T-helper 2 cell (primary cell): ENCODE measurements at regions not wholly inside any gene's neighbourhood (a gene's known extent, or its start where the extent isn't known, plus 50 kb on each side); places are given as distances from the start of the nearest gene placed in this dataset.
A peak's percentile ranks its signal among the peaks of the same experiment; 100 is the strongest.

Experiments used
- DNase-seq, 5 experiments: peaks; one replicate each; pipeline versions ENCODE4 v3.0.0 to v3.0.0-alpha.2; 2012 to 2022

DNA sequence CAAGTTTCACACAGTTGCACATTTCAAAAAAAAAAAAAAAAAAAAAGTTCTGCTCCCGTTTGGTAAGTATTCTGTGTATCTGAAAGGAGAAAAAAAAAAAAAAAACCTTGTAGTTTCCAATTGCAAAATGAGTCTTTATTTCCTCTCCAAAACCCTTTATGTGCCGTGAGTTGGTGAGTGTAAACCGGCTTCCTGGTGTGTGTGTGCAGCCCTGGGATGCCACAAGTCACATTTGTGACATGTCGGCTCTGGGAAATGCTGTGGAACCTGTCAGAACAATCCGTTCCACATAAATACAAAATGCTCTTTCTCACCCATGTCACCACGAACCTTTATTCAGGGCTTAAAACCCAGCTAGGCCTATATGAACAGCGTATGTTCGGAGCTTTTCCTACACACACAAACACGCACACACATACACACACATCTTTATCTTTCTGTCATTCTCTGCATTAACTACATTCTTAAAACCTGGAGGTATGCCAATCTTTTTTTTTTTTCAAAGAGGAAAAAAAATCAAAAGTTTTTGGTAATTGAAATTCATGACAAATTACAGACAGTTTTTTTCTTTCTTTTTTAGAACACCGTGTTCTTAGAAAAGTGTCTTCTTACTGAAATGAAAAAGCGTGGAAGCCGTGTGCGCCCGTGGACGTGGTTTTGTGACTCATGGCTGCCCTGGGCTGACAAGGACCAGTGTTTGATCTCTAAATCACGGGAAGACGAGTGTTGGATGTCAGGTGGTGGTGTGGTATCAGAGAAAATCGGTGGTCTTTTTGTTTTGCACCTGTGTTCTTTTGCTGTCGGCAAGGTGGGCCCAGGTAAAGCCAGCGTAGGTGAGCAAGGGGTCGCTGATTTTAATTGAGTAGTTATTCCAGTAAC, 612.0 kb downstream of the VRK1 start:
- peak in 2 of 5 experiments; percentile 29 to 95 for DNase-seq

DNA sequence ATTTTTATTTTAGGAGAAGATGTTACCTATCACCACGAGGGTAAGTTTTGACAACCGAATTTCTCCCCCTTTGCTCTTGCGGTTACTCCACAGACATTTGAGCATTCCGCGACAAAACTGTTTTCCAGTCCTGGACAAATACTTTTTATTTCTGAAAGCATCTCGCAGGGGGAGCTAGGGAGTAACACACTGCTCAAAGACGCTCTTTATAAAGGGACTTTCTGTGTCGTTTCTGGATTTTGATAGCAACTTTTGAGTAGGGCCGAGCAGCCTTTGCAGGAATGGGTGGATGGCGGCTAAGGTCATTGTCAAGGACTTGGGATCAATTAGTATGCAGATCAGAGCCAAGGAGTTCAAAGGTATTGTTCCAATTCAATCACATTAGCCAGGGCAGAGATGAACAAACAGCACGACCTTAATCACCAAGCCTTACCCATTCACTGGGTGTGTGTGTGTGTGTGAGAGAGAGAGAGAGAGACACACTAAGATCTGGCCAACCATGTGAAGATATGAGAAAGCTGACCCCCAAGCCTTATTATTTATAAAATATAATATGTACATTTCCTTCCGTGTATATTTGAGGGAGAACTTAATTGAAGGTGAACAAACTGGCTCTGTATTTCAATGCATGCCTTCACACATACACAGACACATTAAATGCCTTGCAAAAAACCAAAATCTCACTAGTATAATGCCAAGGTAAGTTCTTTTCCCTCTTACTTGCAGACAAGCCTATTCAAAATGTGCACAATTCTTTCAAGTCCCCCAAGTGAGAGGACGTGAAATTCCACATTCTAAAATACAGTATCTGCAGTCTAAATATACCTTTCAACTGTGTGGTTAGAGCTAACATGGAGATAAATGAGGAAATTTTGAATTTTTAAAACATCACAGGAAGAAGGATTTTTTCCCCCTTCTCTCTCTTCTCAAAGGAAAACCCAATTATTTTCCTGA, 613.8 kb downstream of the VRK1 start:
- DNase-seq = peak in 1 of 5 experiments; percentile 72

DNA sequence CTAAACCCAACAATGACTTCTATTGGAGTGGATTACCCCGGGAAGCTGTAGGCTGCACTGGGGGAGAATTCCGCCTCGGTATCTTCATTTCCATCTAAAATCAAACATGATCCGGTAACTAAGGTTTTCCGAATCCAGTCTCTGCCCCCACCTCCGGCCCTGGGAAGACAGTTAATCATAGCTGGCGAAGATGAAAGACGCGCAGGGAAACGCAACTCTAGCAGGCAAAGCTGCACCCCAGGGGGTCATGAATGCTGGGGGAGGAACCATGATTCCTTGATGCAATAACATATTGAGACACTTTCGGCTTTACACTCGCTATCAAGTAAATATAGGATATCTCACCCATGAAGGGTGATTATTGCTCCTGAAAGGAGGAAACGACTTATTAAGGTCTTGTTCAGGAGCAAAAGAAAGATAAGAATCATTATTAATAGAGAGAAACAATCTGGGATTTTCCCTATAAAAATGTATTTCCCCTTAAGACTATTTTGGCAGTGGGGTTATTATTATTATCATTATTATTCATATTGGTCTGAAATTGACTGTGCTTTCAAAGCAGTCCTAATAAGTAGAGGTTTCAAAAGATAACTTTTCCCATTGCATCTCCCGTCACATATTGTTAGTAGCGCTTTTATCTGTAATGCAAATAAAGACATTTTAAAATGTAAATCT, 614.9 kb downstream of the VRK1 start:
- DNase-seq = peak in 1 of 5 experiments; percentile 55

DNA sequence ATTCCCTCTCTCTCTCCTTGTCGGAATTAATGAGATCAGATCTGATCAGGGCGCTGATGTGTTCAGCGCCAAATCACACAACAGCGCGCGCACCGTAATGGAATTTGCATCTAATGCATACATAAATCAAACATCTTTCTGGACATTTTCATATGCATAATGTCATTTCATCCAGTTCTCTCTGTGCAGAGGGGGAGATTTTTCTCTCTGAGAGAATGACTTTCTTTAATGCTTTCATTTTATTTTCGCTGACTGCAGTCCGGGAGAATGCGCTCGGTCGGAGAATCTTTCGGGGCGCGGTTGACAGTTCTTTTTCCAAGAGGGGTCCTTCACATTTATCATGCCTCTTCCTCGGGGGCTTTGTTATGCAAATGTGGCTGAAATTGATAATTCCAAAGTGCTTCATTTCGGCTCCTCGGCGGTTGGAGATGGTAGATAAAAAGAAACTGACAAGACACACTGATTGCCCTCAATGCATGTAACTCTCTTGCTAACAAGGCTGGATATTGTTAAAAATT, 615.9 kb downstream of the VRK1 start:
- peak in 1 of 5 experiments; percentile 66 for DNase-seq

DNA sequence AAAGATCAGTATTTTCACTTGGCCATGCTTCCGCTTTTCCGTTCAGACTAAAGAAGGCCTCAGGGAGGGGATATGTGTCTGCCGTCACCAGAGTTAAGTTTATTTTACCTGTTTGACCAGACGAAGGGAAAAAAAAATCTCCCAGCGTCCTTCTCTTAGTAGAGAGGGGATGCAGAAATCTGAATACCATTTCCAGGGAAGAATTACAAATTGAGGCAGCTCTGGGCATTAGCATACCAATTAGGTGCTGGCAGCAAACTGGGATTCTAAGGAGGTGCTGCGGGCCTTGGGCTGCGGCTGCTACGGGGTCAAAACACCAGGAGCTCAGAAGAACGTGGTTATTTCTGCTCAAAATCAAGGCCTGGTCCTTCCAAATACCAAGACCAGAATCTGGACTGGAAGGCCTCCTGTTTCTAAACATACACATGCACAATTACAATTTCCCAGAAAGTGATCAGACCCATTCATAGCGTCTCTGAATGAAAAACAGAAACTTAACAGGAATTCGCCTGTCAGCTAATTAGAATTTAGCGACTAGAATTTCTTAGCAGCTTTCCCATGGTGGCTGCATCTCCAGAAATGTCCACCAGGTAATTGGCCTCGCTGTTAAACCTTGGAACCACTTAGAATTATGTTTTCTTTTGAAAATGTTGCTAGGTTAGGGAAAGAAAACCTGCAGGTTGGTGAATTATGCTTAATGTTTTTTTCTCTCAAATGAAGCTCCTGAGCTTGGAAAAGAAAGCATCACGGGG, 617.0 kb downstream of the VRK1 start:
- DNase-seq = peak in 1 of 5 experiments; percentile 60

DNA sequence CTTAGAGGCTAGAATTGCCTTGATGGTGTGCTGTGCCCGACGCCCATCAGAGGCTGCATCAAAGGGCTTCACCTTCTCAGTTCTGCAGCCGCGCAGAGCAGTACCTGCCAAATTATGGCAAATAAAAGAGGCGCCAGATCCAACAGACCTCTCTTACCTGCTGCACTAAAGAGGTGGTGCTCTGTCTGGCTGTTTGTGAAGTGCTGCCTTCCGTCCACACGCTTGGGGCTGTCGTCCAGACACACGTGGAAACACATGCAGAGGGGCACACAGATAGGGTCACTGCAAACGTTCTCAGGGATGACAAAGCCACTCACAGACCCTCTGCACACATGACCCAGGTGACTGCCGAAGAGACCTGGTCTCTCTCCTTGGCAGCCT, 617.5 kb downstream of the VRK1 start:
- peak in 1 of 5 experiments; percentile 55 for DNase-seq

DNA sequence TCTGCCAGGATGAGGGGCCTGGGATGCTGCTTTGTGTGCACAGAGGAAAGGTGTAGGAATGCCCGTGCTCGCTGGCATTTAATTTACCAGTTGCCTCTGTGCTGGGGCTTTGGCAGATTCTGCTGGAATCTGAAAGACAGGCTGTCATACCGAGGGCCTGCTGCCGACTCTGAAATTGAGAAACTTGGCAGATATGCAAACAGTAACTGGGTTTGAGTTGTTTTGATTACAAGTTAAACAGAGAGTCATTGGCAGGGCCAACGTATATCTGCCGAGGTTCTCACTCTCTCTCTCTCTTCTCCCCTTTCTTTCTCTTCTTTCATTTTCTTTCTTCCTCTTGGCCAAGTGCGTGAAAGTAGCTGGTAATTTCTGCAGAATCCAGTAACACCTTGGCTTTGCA, 618.7 kb downstream of the VRK1 start:
- peak in 1 of 5 experiments; percentile 75 for DNase-seq

DNA sequence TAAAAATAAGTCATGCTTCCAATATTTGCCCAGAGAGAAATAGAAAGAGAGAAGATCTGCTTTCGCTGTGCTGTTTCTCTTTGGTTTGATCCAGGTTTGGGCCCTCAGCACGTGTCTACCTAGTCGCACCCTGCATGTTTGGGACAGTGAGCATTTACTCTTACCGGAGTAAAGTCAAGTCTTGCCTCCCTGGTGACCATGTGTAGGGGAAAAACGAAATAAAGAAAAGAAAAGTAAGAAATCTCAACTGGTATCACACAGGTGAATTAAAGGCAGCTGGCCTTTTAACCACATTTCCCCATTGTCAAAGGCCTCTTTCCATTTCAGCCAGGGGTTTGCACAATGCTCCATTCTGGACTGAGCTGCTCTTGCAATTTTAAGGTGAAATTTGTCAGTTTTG, 619.4 kb downstream of the VRK1 start:
- DNase-seq = no peak

DNA sequence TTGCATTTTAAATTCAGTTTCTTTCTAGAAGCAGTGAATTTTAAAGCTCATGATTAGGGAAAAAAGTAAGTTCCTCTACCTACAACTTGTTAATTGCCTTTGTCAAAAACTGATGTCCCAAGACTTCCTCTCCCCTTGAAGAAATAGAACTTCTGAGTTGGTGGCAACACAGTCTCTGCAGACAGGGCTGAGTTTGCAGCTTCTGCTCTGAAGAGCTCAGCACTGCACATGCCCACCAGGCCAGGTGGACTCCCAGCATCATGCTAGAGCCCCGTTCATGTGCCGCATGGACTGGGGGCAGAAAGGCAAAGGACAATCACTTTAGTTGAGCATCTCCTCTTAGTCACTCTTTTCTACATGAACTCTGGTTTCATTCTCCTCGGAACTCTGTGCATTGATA, 620.1 kb downstream of the VRK1 start:
- DNase-seq = peak in 1 of 5 experiments; percentile 60

DNA sequence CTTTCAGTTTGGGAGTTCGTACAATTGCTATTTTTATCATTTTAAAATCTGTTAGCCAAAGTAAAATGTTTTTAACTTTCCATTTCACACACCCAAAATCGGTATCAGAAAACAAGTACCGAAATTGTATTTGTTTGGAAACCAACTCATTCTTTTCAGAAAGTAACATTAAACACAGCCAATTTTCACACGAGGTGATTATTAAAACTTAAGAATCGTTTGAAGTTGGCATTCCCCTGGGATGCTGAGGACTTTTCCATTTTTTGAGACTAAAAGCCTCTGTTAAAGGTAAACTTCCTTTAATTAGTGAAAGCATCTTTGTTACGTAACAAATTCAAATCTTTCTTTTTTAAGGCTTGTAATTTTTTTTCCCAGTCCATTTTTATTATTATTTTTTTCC, 623.0 kb downstream of the VRK1 start:
- DNase-seq = no peak

DNA sequence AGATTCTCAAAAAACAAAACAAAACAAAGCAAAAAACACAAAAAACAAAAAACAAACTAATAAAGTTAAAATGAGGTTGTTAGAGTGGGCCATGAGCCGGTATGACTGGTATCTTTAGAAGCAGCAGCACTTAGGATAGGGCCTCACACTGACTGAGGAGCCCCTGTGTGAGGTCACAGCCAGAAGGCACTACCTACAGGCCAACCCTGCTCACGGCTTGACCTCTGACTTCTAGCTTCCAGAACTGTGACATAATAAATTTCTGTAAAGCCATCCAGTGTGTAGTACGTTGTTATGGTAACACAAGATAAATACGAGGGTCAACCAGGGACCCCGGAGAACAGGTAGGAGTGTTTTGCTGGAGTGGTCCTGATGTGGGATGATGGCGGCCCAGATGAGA, 629.6 kb downstream of the VRK1 start:
- DNase-seq = no peak

DNA sequence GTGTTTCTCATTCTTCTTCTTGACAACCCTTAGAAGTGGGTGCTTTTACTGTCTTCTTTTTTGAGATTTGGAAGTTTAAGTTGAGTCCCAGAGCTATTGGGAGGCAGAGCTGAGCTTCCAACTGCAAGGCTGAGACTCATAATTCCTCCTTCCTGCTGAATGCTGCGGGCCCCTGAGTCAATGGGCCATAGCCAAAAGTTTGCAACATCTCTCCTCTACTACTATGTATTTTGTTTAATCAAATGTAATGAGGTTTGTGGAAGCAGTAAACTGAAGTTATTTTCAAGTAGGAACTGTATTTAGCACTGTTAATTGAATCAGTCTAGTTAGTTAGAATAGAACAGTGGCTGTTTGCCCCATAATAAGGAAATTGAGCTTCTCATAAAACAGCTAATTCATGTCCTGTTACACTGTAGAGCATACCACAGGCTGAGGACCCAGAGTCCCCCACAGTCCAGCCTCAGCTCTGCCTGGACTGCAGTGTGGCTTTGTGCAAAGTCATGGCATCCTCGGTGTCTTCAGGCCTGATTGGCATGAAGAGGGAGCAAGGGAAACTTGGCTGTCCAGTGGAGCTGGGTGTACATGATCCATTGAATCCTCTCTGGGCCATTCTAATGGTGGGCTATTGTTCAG, 631.7 kb downstream of the VRK1 start:
- no peak for DNase-seq

DNA sequence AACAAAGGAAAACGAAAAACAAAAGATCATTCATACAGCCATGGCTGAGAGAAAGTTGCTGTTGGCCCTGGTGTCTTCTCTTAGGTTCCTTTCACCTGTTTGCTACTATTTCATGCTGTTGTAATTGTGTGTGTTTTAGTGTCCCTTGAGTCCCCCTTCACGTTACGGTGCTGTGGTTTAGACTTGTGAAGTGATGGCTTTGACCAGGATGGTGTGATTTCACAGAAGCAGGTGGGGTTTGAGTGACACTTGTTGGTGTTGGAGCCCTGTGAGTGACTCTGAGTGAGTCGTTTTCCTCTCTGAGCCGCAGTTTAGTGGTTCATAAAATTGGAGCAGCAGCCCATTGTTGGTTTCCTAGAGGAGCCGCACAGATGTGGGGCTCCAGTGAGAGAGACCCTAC, 635.4 kb downstream of the VRK1 start:
- peak in 1 of 5 experiments; percentile 38 for DNase-seq

DNA sequence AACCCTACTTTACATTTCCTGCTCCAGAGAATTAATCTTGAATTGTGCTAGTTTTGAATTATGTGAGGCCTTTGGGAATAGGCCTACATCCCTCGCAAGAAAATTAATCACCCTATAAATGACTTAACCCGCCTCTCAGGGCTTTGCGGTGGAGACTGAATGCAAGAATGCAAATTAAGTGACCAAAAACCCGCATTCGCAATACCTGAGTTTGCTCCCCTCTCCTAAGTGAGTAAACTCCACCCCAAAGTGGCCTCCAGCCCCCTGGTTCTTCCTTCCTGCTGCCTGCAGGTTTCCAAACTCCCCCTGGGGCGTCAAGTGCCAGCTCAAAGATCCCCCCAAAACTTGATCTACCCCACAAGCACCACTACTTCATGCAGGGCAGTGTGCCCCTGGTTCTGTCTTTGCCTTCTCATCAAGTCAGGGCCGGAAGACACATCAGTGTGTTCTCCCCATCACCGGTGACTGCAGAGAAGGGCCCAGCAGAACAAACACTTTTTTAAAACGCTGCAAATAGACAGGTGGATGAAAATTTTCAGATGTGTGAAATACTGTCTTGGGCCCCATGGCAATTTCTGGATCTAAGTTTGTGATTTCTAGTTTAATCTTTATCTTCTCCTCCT, 644.7 kb downstream of the VRK1 start:
- DNase-seq = peak in 1 of 5 experiments; percentile 83

DNA sequence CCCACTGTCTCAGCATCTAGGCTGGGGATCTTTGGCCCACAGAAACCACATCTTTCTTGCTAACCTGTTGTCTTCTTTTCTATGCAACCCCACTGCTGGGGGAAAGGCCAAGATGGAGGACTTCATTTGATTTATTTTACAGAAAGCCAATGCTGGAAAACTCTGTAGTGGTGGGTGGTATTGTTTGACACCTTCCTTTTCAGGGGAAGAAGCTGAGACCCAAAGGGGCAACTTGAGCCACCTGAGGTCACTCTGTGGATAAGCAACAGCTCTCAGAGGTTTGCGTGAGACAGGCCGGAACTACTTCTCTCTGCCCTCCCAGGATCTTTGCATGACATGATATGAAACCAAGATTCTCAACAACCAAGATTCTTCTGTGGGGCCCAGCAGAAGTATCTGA, 645.2 kb downstream of the VRK1 start:
- peak in 2 of 5 experiments; percentile 13 to 98 for DNase-seq

DNA sequence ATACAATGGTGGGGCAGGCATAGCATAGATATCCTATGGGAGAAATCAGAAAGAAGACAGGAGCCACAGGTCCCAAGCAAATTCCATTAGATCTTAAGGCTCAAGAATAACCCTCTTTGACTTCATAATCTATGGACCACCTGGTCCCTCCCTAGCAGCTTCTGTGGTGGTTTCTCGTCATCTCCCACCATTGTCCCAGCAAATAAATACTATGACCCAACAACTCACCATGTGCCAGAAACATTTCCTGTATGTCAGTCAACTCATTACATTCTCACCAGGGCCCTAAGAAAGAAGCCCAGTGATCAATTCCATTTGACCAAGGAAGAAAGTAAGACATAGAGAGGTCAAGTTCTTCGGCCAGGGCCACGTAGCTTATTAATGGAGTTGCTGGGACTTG, 646.2 kb downstream of the VRK1 start:
- no peak for DNase-seq

DNA sequence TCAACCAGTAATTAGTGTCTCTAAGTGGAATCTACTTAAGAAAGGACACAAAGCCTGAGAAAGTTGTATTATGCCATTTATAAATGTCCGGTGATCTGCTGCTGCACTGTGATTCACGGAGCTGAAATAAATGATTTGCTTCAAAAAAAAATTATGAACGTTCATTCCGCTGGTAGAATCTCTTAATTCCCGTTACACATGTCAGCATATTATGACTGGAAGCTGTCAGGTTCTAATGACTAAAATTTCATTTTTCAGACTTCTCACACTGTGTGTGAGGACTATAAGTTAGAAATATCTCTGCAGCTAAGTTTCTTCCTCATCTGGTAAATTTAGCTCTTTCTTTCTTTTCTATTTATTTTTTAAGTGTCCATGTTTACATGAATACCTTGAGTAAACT, 647.1 kb downstream of the VRK1 start:
- no peak for DNase-seq

DNA sequence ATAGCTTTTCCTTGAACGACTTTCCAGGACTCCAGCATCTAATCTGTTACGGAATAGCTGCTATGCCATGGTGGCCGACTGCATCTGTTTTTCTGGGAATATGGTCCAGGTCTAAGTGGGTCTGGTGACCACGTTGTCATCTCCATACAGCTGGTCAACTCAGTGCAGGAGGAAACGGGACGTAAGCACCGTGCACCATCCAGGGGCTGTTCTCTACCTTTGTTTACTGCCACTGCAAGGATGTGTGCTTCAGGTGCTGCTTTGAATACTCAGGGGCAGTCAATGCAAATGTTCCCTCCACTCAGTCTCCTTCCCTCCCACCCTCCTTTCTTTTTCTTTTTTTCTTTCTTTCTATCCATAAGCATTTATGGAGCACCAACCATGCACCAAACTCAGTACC, 648.2 kb downstream of the VRK1 start:
- DNase-seq = no peak

DNA sequence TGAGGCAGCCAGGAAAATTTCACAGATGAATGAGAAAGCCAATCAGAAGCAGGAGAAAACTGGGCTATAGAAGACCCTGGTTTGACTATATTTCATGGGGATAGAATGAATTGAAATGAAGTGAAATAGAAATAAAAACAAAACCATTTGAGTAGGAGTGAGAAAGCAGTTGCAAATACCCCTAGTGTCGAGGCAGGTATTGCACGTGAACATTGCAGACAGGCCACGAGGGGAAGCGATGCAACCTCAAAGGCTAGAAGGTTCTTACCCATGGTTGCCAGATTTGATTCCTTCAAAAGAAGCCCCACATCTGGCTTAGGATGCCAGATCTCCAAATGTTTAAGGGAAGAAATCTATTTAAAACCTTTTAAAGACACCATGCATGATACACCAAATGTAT, 648.9 kb downstream of the VRK1 start:
- DNase-seq = peak in 1 of 5 experiments; percentile 87

DNA sequence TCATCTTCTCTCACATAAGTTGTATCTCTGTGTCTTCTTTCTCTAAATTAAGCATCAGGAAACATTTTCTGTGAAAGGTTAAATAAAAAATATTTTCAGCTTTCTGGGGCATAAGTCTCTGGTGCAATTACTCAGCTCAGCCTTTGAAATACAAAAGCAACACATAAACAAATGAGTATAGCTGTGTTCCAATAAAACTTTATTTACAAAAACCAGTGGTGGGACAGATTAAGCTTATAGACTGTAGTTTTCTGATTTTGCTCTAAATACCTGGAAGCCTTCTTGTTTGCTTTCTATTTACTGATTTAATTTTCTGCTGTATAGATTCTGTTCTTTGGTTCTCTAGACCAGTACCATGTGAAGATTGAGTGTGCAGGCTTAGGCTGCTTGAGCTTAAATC, 655.1 kb downstream of the VRK1 start:
- DNase-seq = peak in 1 of 5 experiments; percentile 46

DNA sequence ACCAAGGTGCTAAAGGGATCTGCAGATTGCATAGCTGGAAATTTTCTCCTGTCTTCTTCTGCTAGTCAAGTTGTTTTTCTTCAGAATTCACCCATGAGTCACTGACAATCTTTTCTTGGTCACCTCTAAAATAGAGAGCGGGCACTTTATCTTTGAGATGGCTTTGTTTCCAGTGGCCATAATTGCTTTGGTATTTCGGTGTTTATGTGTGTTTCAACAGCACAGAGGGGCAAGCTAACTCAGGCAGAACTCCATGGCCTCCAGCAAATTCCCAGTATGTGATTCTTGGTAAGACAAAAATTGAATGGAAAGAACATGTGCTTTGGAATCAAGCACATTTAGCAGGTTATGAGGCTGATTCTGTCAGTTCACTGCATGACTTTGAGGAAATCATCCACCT, 656.8 kb downstream of the VRK1 start:
- DNase-seq = no peak
